ENCODE measurements at regions not wholly inside any gene's neighbourhood (a gene's known extent, or its start where the extent isn't known, plus 50 kb on each side); places are given as distances from the start of the nearest gene placed in this dataset.

GRCh38 chr12:43102546-43103264 is 449.3 kb downstream of the ADAMTS20 start:
- TF ChIP-seq POLR2AphosphoS5 (IDR thresholded peaks at IDR 0.05), result no peak
- no peak for TF ChIP-seq POLR2A (IDR thresholded peaks at IDR 0.05)
- TF ChIP-seq EP300 (IDR thresholded peaks at IDR 0.05), result no peak
- no peak for TF ChIP-seq CTCF (IDR thresholded peaks at IDR 0.05)
- no peak overlapping the region for H3K27ac ChIP-seq
- no peaks in the 10 kb centered on the region for H3K36me3 ChIP-seq
- no peak for DNase-seq
- 52 to 68% methylated on average over 4 of the region's 4 CpGs for WGBS, 2 donors
- no peak overlapping the region for H3K4me3 ChIP-seq
- H3K27me3 ChIP-seq, result no peaks in the 10 kb centered on the region
- H3K4me1 ChIP-seq, result no peaks in the 10 kb centered on the region
- no peaks in the 10 kb centered on the region for H3K9me3 ChIP-seq
- intact Hi-C loops (cut with DNase I), result no loop called here

GRCh38 chr12:43100231-43100630 is 451.8 kb downstream of the ADAMTS20 start:
- Histone ChIP-seq H3K4me1 (no peaks in the 10 kb centered on the region), H3K4me3 (no peak overlapping the region), H3K9me3 (no peaks in the 10 kb centered on the region), H3K27ac (no peak overlapping the region), H3K27me3 (no peaks in the 10 kb centered on the region), H3K36me3 (no peaks in the 10 kb centered on the region)
- intact Hi-C loops (cut with DNase I), result no loop called here
- DNase-seq, result no peak
- WGBS, 2 donors, result 59 to 74% methylated on average over 1 of the region's 1 CpG
- TF ChIP-seq POLR2AphosphoS5 (IDR thresholded peaks at IDR 0.05) (no peak), POLR2A (IDR thresholded peaks at IDR 0.05) (no peak), CTCF (IDR thresholded peaks at IDR 0.05) (no peak), EP300 (IDR thresholded peaks at IDR 0.05) (no peak)

- no peak overlapping the region for H3K4me3 ChIP-seq
- TF ChIP-seq CTCF (IDR thresholded peaks at IDR 0.05) (no peak), POLR2A (IDR thresholded peaks at IDR 0.05) (no peak), POLR2AphosphoS5 (IDR thresholded peaks at IDR 0.05) (no peak), EP300 (IDR thresholded peaks at IDR 0.05) (no peak)
- 38 to 55% methylated on average over 3 of the region's 3 CpGs for WGBS, 2 donors
- H3K36me3 ChIP-seq, result no peaks in the 10 kb centered on the region
- intact Hi-C loops (cut with DNase I), result no loop called here
- H3K9me3 ChIP-seq, result no peaks in the 10 kb centered on the region
- no peaks in the 10 kb centered on the region for H3K27me3 ChIP-seq
- no peak overlapping the region for H3K27ac ChIP-seq
- DNase-seq, result no peak
- H3K4me1 ChIP-seq, result no peaks in the 10 kb centered on the region
These were observed 452.3 kb downstream of the ADAMTS20 start for GRCh38 chr12:43099691-43100163.

GRCh38 chr12:43098766-43099550 is 453.0 kb downstream of the ADAMTS20 start:
- intact Hi-C loops (cut with DNase I), result no loop called here
- no peak for TF ChIP-seq POLR2A (IDR thresholded peaks at IDR 0.05)
- no peak for TF ChIP-seq POLR2AphosphoS5 (IDR thresholded peaks at IDR 0.05)
- TF ChIP-seq EP300 (IDR thresholded peaks at IDR 0.05), result no peak
- no peak for TF ChIP-seq CTCF (IDR thresholded peaks at IDR 0.05)
- Histone ChIP-seq H3K36me3 (no peaks in the 10 kb centered on the region), H3K4me3 (no peak overlapping the region), H3K9me3 (no peaks in the 10 kb centered on the region), H3K27me3 (no peaks in the 10 kb centered on the region), H3K4me1 (no peaks in the 10 kb centered on the region), H3K27ac (no peak overlapping the region)
- no peak for DNase-seq
- 85 to 91% methylated on average over 7 of the region's 7 CpGs for WGBS, 2 donors
